ENCODE measurements at regions not wholly inside any gene's neighbourhood (a gene's known extent, or its start where the extent isn't known, plus 50 kb on each side); places are given as distances from the start of the nearest gene placed in this dataset.

GRCh38 chr7:79504607-79505389, 51.3 kb upstream of the MAGI2 start:
- TF ChIP-seq CTCF (IDR thresholded peaks at IDR 0.05): no peak
- no peak for TF ChIP-seq POLR2A (IDR thresholded peaks at IDR 0.05)
